ENCODE measurements at regions not wholly inside any gene's neighbourhood (a gene's known extent, or its start where the extent isn't known, plus 50 kb on each side); places are given as distances from the start of the nearest gene placed in this dataset.

- TF ChIP-seq EZH2 (IDR thresholded peaks at IDR 0.05; ENCODE audit: borderline replicate concordance, low read depth, low read length, severe bottlenecking) (no peak), CTCF (IDR thresholded peaks at IDR 0.05; ENCODE audit: borderline replicate concordance, extremely low read depth, low read length, poor library complexity, severe bottlenecking) (no peak)
Observed at GRCh38 chrX:122850326-122850725, 333.8 kb upstream of the GRIA3 start.

Measured in DND-41 (cell line).